ENCODE measurements at regions not wholly inside any gene's neighbourhood (a gene's known extent, or its start where the extent isn't known, plus 50 kb on each side); places are given as distances from the start of the nearest gene placed in this dataset.

DNA sequence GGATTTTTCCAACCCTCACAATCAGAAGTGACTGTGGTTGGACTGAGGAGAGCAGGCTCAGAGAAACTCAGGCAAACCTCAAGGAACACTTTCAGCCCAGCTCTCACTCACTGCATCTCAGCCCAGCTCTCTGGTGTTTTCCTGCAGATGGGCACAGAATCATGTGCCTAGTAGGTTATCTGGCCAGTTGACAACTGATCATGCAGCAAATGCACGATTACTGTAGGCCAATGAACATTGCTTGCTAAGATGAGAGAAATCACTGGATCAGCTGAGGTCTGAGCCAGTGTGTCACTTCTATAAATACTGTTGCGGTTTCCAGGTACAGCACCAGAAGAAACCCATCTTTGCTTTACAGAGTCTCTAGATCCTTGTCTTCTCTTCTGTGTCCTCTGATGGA is 540.5 kb downstream of the CD83 start:
- TF ChIP-seq, protein P1, sequence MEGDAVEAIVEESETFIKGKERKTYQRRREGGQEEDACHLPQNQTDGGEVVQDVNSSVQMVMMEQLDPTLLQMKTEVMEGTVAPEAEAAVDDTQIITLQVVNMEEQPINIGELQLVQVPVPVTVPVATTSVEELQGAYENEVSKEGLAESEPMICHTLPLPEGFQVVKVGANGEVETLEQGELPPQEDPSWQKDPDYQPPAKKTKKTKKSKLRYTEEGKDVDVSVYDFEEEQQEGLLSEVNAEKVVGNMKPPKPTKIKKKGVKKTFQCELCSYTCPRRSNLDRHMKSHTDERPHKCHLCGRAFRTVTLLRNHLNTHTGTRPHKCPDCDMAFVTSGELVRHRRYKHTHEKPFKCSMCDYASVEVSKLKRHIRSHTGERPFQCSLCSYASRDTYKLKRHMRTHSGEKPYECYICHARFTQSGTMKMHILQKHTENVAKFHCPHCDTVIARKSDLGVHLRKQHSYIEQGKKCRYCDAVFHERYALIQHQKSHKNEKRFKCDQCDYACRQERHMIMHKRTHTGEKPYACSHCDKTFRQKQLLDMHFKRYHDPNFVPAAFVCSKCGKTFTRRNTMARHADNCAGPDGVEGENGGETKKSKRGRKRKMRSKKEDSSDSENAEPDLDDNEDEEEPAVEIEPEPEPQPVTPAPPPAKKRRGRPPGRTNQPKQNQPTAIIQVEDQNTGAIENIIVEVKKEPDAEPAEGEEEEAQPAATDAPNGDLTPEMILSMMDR (IDR thresholded peaks at IDR 0.05 in 2 of 3, conservative IDR thresholded peaks at IDR 0.05 in 1 of 3; ENCODE audit: borderline replicate concordance in 1 of 3, insufficient read depth in 1 of 3, low read depth in 2 of 3, low read length in 2 of 3) = no peak
- TF ChIP-seq, protein P2, sequence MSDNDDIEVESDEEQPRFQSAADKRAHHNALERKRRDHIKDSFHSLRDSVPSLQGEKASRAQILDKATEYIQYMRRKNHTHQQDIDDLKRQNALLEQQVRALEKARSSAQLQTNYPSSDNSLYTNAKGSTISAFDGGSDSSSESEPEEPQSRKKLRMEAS (IDR thresholded peaks at IDR 0.05) = no peak
- TF ChIP-seq YY1 (IDR thresholded peaks at IDR 0.05; ENCODE audit: extremely low read depth, insufficient replicate concordance, low read depth, low read length) (no peak), EZH2phosphoT487 (IDR thresholded peaks at IDR 0.05; ENCODE audit: borderline replicate concordance) (no peak), POLR2AphosphoS5 (IDR thresholded peaks at IDR 0.05; ENCODE audit: low read depth, low read length) (no peak), TCF7L2 (IDR thresholded peaks at IDR 0.05; ENCODE audit: borderline replicate concordance, extremely low read depth, insufficient read depth, insufficient read length) (no peak), SIN3A (IDR thresholded peaks at IDR 0.05; ENCODE audit: low read depth) (no peak)
- TF ChIP-seq, protein P3, sequence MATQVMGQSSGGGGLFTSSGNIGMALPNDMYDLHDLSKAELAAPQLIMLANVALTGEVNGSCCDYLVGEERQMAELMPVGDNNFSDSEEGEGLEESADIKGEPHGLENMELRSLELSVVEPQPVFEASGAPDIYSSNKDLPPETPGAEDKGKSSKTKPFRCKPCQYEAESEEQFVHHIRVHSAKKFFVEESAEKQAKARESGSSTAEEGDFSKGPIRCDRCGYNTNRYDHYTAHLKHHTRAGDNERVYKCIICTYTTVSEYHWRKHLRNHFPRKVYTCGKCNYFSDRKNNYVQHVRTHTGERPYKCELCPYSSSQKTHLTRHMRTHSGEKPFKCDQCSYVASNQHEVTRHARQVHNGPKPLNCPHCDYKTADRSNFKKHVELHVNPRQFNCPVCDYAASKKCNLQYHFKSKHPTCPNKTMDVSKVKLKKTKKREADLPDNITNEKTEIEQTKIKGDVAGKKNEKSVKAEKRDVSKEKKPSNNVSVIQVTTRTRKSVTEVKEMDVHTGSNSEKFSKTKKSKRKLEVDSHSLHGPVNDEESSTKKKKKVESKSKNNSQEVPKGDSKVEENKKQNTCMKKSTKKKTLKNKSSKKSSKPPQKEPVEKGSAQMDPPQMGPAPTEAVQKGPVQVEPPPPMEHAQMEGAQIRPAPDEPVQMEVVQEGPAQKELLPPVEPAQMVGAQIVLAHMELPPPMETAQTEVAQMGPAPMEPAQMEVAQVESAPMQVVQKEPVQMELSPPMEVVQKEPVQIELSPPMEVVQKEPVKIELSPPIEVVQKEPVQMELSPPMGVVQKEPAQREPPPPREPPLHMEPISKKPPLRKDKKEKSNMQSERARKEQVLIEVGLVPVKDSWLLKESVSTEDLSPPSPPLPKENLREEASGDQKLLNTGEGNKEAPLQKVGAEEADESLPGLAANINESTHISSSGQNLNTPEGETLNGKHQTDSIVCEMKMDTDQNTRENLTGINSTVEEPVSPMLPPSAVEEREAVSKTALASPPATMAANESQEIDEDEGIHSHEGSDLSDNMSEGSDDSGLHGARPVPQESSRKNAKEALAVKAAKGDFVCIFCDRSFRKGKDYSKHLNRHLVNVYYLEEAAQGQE (IDR thresholded peaks at IDR 0.05; ENCODE audit: low read depth) = no peak

All from HCT116 (cell line).